GM19043 (cell line): ENCODE measurements at regions not wholly inside any gene's neighbourhood (a gene's known extent, or its start where the extent isn't known, plus 50 kb on each side); places are given as distances from the start of the nearest gene placed in this dataset.

Experiments used
- ATAC-seq: cut with Tn5 transposase; IDR thresholded peaks from one replicate; pipeline ENCODE4 v1.9.1; 2021; ENCODE audit warnings: low read depth; ENCODE audit not compliant: unreplicated experiment

DNA sequence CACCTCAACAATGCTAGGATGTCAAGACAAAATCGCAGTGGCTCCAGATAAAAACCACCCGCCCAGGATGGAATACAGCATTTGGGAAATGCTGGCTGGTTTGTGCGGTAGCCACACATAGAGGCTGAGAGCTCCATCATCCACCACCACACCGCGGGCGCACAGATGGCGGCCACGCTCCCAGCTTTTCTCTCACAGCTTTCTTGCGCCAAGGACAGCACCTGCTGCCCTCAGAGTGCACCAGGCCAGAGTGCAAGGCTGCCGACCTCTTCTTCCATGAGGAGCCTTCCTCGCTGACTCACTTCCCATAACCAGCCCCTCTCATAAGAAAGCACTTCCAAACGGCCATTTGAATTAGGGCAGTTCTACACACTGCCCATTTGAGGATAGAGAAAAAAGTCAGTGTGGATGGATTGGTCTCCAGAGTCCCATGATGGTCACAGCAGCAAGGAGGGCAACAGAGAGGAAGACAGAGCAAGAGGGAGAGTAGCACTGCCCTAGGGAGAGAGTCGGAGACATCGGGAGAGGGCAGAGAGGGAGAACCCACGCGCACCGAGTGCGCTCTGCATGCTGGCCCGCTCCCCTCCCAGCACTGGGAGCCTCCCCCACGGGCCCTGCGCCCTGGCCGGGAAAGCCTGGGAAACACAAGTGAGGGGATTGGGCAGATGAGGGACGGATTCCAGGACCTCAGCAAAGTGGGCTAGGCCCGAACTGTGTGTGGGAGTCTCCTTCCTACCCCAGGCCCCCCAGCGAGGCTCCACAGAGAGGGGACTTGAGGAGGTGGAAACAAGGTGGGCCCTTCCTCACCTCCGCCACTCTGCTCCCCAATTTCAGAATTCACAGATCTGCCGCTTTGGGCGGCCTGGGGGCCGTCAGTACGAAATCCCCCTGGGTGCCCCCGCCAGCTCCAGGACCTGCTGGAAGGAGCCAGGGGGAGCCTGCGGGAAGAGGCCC is 156.9 kb downstream of the USP12 start:
- ATAC-seq = no peak

DNA sequence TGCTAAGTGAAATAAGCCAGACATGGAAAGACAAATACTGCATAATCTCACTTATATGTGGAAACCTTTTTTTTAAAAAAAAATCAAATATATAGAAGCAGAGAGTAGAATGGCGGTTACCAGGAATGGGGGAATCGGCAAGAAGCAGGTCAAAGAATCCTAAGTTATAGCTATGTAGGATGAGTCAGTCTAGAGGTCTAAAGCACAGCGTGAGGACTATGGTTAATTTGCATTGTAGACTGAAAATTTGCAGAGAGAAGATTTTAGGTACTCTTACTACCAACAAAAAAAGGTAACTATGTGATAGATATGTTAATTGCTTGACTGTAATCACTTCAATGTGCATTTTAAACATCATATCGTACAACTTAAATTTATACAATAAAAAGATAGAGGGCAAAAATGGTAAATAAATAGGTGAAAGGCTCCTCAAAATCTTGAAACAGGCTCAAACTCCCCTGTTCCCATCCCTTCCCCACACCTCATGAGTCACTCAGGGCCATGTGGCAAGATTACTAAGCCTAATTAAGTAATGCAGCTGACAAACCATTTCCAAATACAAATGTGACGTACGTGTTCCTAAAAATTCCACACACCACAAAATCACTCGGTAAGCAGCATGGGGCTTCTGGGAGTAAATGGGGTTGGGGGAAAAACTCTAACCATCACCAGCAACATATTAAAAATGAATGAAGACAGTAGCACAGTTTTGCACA is 159.0 kb downstream of the USP12 start:
- no peak for ATAC-seq

DNA sequence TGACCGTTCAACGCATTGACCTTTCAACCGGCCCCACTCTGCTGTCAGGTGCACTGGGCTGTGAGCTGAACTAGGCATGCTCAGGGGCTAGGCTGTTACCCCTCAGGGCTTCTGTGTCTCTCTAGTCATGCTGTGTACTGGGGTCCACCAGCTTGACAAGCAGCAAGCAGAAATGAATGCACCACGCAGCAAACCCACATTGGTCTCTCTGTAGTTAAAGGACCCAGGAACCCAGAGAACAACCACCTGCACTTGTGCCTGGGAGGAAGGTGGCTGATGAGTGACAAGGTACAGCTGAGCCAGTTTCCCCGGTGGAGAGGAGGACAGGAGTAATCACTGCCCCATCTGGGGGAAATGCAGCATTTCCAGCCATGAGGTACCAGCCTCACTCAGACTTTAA is 159.9 kb downstream of the USP12 start:
- no peak for ATAC-seq

DNA sequence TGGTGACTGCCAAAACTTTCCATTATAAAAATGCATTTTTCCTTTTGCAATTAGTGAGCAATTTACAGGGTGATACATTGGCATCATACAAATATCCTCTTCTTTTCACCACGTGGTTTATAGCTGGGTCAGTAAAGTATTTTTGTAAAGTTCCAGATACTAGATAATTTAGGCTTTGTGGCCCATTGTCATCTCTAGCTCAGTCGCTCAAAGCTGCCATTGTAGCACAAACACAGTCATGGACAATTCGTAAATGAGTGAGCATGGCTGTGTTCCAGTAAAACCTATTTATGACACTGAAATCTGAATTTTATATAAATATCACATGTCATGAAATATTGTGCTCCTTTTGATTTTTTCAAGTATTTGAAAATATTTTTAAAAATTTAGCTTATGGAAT is 162.9 kb downstream of the USP12 start:
- no peak for ATAC-seq

DNA sequence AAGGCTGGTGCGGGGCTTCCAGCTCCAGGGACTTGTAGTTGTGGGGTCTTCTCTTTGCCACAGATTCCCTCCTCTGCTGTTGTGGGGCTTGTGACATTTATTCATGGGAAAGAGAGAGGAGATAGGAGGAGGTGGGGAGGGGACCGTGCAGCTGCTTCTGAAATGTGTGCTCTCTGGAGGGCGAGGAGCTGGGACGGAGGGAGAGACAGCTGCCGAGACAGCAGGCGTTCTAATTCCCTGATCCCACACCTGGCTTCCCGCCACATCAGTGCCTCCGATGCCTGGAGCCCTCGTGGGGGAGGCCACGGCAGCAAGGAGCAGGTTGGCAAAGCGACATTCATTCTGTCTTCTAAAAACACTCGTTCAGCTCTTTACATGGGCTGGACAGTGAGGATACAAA is 164.4 kb downstream of the USP12 start:
- no peak for ATAC-seq

DNA sequence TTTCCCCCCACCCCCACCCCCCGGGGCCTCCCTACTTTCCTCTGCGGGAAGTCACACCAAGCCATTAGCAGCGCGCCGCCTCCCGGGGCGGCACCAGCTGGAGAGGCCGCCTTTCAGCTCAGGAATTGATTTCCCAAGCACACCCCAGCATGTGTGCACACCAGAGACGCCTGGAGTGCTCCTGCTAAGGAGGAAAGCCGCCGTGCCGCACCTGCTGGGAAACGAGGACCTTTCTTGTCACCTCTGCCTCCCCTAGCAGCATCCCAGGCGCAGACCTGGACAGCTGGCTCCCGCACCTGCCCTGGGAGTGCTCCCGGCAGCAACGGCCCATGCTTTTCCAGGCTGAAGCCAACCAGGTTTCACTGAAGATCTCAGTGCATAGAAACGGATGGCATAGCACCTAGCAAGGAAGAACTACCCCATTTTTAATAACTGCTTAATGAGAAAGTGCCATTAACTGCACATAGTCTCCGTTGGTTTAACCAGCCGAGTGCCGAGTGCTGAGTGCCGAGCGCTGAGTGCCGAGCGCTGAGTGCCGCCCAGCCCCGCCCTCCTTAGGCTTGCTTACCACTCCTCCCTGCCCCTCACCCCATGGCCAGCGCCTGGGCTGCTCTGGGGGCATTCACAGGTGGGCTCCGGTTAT is 165.0 kb downstream of the USP12 start:
- ATAC-seq = no peak

DNA sequence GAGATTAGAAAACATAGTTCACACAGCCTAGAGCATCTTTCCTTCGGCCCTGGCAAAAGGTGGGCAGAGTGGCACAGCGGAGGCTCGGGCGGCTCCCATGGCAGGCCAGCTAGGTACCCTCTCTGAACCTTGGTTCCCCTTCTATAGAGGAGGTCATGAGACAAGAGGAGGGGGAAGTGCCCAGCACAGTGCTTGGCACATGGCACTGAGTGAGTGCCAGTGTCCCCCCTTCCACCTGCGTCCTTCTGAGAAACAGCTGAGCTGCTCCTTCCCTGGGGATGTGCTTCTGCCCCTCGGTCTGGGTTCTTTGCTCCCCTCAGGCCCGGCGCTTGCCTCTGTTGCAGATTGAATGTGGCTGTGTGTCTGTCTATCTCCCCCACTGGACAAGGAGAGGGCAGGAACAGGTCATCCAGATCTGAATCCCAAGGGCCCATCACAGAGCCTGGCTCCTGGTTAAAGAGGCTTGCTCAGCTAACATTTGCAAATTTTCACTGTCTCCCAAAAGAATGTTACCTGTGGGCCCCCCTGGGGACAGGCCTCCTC is 165.6 kb downstream of the USP12 start:
- ATAC-seq = no peak

DNA sequence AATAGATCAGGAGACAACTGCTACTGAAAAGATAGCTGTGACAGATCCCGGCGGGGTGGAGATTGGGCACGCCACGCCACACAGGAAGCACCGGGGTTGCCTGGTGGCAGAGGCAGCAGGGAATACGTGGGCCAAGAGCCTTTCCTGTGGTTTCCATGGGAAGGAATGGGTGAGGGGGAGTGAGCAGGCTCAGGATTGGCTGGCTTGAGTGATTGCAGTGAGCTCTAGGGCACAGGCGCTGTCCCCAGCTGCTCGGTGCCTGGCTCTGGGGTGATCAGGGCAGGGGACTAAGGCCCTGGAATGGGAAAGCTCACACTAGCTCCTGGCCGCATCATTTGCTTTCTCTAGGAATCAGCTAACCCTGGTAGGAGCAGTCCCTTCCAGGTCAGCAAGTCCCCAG is 166.1 kb downstream of the USP12 start:
- ATAC-seq = no peak

DNA sequence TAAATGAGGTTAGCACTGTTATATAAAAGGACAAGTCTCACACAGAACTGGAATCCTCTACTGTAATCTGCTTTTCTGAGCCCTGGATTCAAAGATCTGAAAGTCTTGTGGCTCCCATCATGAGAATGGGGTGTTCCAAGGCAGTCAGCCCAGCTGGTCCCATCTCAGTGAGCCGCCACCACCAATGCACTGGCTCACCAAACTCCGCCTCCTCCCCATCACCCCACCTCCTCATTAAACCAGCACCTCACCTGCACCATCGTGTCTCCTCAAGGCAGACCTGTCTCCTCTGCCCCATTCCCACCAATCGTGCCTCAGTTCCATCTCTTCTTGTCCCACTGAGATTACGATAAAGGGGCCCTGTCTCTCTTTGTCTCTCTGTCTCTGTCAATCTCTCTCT is 166.7 kb downstream of the USP12 start:
- no peak for ATAC-seq

DNA sequence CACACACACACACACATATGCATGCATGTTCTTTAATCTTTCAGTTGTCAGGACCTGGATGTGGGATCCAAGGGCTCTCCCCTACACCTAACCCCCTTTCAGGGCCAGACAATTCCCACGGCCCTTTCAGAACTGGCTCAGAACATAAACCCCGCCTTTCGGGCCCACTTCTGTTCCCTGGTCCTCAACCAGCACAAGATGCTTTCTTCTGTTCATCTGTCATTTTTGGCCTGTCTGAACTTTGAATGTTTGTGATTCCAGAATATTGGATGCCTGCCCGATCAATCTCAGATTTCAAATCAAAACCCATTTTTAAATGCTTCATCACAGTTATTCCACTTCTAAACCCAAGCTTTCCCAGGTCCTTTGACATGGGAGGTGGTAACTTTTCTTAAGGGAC is 167.3 kb downstream of the USP12 start:
- ATAC-seq = no peak

DNA sequence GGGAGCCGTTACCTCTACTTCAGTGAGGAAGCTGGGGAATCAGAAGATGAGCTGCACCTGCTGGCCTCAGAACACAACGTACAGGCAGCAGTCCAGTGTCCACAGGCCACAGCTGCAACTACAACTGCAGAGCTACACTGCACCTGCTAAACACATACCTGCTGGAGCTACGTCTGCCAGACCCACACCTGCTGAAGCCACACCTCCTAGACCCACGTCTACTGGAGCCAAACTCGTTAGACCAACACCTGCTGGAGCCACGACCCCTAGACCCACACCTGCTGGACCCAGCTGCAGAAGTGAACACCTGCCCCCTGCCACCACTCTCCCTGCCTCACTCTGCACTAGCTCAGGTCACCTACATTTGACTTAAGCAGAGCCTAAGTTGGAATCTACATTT is 169.9 kb downstream of the USP12 start:
- ATAC-seq = no peak

DNA sequence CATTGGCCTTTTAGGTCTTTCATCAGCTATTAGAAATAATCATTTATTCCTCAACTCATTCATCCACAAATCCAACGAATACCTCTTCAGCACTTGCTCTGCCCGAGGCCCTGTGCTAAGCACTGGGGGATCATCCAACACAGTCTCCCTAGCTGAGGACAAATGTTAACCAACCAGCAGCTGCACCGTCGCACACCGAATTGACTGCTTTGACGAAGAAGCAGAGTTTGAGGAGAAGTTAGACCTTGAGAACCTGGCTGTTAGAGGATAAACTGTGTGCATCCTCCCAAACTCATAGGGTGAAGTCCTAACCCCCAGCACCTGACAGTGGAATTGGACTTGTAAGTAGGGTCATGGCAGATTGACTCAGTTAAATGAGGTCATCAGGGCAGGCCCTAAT is 170.9 kb downstream of the USP12 start:
- ATAC-seq = no peak

DNA sequence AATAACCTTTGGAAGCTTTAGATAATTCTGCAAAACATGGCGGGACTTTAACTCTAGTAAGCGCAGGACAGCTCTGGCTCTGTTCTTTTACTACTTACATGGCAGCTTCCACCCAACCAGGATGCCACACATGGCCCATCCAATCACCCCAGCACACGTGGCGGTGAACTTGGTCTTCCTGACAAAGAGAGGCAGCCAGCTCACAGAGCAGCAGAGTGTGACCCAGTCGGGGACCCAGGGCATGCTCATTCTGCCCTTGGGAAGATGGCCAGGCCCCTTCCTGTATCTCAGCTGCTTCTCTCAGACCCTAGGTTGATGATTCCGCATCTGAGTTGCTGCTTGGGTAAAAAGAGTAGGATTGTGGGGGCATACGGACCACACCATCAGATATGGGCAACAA is 172.1 kb downstream of the USP12 start:
- ATAC-seq = no peak

DNA sequence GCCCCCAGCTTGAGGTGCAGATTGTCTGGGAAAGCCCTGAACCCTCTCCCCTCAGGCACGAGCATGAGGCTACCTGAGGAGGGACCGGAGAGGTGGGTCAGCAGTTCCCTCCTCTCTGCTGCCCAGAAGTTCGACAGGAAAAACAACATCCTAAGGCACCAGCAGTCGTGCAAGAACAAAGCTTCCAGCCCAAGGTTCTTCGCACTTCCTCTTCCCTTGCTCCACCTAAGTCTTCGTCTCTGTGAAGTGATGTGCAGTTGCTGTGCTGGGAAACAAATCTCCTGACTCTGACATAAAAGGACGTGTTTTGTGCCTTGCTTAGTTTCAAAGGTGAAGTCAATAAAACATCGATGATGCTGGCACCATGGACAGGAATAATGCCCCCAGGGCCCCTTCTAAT is 173.3 kb downstream of the USP12 start:
- no peak for ATAC-seq

DNA sequence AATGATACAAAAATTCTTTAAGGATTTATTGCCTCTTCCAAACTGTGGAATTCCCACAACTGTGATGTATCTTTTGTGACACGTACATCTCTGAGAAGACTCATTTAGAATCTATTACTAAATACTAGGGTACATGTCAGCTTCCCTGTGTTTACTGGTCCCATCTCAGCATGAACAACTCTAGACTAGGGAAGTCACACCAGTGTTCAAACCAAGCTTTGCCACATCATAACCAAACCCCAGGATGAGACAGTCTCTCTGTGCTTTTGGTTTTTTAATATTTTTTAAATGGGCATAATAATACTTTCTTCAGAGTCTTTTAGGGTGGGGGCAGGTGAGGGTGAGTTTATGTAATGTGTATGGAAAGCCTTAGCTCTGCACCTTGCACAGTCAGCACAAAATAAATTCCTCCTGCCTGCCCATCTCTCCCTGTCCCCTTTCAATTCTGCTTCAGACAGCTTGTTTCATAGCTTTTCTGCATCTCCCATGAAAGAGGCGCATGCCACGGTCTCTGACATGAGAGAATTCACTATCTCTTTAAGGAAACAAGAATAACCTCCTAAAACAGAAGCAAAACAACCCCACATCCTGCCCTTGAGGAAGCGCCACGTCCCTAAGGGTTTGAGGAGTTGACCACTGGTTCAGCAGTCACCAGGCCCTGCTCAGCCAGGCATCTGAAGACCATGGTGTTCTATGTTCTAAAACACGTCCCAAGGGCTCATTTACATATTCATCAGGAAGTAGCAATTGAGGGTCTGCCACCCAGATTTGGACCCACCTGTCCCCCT is 174.5 kb downstream of the USP12 start:
- peak; percentile 94 for ATAC-seq

DNA sequence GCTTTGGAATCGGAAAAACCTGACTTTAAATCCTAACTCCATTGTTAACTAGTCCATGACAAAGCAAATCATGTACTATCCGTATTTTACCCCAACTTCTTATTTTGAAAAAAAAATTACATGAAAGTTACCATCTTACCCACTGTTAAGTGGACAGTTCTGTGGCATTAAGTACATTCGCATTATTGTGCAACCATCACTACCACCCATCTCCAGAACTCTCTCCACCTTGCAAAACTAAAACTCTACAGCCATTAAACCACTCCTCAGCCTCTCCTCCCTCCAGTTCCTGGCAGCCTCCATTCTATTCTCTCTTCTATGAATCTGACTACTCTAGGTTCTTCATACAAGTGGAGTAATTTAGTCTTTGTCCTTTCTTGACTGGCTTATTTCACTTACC is 176.5 kb downstream of the USP12 start:
- no peak for ATAC-seq

DNA sequence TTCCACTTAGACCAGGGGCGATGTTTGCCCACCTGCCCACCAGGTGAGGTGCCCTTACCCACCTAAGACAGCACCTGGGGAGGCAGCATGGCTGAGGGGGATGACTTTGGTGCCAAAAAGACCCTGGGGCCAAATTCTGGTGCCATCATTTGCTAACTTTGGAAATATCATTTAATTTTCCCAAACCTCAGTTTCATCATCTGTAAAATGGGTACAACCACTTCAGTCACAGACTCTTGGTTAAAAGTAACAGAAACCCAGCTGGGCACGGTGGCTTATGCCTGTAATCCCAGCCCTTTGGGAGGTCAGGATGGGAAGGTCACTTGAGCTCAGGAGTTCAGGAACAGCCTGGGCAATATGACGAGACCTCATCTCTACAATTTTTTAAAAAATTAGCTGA is 177.8 kb downstream of the USP12 start:
- ATAC-seq = no peak

DNA sequence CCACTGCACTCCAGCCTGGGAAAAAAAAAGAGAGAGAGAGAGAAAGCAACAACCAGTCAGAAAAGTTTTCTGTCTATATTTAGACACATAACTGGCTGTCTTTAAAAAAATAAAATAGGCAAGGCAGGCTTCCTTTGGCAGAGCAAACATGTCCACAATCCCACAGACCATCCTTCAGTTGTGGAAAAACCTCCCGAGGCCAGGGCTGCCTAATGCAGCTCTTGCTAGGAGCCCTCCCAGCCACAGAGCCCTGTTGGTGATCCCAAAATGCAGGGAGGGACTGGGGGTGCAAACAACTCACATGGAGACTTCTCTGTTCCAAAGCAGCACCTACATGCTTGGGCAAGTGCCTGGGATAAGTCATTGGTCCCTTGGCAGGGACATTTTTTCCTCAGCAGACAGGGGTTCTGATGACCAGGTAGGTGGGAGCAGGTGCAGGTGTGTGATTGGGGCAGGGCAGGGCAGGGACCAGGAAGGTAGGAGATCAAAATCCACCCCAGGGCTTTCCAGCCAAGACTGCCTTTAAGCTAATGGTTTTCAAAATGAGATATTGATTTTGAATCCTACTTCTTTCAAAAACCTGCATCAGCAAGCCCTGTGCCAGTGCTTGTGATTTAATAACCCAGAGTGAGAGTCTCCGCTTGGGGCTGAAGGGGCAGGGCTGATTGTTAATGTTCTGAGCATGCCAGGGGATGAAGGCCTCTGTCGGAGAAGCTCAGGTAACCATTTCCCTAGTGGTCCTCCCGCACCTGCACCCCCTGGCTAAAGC is 178.5 kb downstream of the USP12 start:
- ATAC-seq = no peak

DNA sequence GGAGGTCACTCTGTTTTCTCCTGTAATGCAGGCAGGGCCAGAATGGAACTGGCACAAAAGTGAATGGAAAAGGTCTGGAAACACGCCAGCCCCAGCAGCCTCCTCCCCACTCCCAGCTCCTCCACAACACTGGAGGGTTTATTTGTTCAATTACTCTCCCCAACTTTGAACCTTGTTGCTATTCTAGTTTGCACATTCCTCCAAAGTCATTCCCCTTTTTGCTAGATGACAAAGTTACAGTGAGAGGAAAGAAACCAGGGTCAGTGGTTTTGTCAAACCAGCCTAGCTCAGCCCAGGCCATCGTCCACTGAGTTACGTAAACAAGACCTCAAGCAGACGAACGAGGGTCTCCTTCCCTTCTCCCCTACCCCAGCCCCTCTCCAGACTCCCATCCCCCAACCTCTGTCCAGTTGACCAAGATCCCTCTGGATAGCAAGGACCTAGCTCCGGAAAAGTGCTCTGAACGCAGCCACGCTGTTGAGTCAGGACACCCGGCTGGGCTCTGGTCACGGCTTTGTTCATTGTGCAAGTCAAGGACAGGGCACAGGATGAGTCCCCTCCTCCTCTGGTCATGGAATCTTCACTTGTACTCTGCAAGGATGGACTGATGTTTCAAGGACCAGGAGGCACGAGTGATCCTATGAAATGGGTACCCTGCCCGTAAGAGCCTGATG is 180.0 kb downstream of the USP12 start:
- no peak for ATAC-seq
